K562 (cell line): ENCODE measurements at regions not wholly inside any gene's neighbourhood (a gene's known extent, or its start where the extent isn't known, plus 50 kb on each side); places are given as distances from the start of the nearest gene placed in this dataset.

Experiments used
- ARID2 ChIP-seq: fragments of 450-650 bp; IDR thresholded peaks from 2 replicates; pipeline ENCODE4 v1.6.1; 2017; ENCODE audit warnings: antibody characterized with exemption, mild to moderate bottlenecking
- CEBPB ChIP-seq: fragments of 450-650 bp; IDR thresholded peaks from 2 replicates; pipeline ENCODE4 v1.6.1; 2016; ENCODE audit warnings: missing genetic modification characterization, missing compliant biosample characterization
- KAT8 ChIP-seq: fragments of 450-650 bp; IDR thresholded peaks from 2 replicates; pipeline ENCODE4 v1.6.1; 2016; ENCODE audit warnings: low read depth, mild to moderate bottlenecking
- SMAD3 ChIP-seq: fragments of 450-650 bp; formaldehyde crosslinking; conservative IDR thresholded peaks from 2 replicates; pipeline ENCODE4 v1.4.0; 2020; ENCODE audit warnings: mild to moderate bottlenecking
- TAF9B ChIP-seq: fragments of 450-650 bp; IDR thresholded peaks from 2 replicates; pipeline ENCODE4 v1.6.1; 2018; ENCODE audit warnings: mild to moderate bottlenecking; ENCODE audit not compliant: partially characterized antibody
- TF ChIP-seq, protein P1 (sequence below), 2 experiments: fragments of 200-800 bp in 1 of 2; sonication (Bioruptor generic) in 1 of 2; sonication (generic) in 1 of 2; formaldehyde crosslinking in 1 of 2; IDR thresholded peaks in 1 of 2; conservative IDR thresholded peaks in 1 of 2; 2 replicates each; pipeline versions ENCODE4 v1.5.0 to v1.6.1; 2016 to 2020; ENCODE audit warnings: missing compliant biosample characterization in 1 of 2, missing genetic modification characterization in 1 of 2, missing genetic modification reagents in 1 of 2
- TF ChIP-seq, protein P2 (sequence below), 2 experiments: fragments of 450-650 bp in 1 of 2; sonication (generic) in 1 of 2; formaldehyde crosslinking in 1 of 2; IDR thresholded peaks; 2 replicates each; pipeline versions ENCODE4 v1.7.1 to v1.9.0; 2016 to 2022; ENCODE audit warnings: inconsistent platforms in 1 of 2, mild to moderate bottlenecking in 1 of 2, missing genetic modification reagents in 1 of 2

DNA sequence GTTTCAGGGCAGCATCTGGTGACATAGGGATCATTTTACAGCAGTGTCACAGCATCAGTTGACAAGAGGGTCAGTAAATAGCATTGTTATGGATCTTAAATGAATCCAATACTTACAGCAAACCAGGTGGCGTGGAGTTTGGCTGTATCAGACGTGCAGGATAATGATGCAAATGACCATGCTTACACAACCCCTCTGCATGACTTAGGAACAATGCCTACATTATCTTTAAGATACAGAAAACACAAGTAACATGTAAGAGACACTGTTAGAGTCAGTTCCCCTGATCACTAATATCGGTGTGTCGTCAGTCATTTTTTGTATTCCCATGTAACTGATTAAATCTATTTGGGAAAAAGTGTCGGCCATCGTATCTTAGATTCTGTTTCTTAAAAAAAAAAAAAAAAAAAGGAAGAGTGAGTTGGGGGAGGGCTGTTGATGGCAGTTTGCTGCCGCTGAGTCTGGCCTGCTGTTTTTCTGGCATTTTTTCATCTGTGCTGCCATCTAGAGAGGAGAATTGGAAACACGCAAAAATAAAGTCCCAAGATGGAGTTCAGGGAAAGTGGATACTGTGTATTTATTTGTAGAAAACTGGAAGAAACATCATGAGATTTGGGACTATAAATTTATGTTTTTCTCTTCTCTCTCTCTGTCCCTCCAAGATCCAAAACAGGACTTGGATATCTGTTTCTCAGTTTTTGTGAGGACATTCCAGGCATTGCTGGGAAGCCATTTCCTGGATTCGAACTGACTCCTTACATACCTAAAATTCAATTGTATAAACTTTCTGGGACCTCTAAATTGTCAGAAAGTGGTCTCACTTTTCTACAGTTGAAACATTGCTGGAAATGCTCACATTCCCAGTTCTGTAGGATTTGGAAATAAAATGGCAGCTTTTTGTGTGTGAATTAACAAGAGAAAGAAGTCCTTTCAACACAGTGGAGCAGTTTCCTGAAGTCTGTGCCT, 60.3 kb upstream of the AGPS start (continued):
- TF ChIP-seq, protein P1, sequence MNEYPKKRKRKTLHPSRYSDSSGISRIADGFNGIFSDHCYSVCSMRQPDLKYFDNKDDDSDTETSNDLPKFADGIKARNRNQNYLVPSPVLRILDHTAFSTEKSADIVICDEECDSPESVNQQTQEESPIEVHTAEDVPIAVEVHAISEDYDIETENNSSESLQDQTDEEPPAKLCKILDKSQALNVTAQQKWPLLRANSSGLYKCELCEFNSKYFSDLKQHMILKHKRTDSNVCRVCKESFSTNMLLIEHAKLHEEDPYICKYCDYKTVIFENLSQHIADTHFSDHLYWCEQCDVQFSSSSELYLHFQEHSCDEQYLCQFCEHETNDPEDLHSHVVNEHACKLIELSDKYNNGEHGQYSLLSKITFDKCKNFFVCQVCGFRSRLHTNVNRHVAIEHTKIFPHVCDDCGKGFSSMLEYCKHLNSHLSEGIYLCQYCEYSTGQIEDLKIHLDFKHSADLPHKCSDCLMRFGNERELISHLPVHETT (CRISPR knock-in tag; conservative IDR thresholded peaks at IDR 0.05 in 1 of 2, IDR thresholded peaks at IDR 0.05 in 1 of 2) = peak in 1 of 2 experiments; percentile 77; a peak in 2 of 4 replicates
- TF ChIP-seq TAF9B (peak; percentile 19), KAT8 (peak; percentile 65; the same call in 1 of the 2 replicates), CEBPB (tag) (peak; percentile 53), ARID2 (peak; percentile 86), SMAD3 (CRISPR knock-in tag) (0 out of 2 replicates have a peak, but pooled peaks have one; percentile 21)
- TF ChIP-seq, protein P2, sequence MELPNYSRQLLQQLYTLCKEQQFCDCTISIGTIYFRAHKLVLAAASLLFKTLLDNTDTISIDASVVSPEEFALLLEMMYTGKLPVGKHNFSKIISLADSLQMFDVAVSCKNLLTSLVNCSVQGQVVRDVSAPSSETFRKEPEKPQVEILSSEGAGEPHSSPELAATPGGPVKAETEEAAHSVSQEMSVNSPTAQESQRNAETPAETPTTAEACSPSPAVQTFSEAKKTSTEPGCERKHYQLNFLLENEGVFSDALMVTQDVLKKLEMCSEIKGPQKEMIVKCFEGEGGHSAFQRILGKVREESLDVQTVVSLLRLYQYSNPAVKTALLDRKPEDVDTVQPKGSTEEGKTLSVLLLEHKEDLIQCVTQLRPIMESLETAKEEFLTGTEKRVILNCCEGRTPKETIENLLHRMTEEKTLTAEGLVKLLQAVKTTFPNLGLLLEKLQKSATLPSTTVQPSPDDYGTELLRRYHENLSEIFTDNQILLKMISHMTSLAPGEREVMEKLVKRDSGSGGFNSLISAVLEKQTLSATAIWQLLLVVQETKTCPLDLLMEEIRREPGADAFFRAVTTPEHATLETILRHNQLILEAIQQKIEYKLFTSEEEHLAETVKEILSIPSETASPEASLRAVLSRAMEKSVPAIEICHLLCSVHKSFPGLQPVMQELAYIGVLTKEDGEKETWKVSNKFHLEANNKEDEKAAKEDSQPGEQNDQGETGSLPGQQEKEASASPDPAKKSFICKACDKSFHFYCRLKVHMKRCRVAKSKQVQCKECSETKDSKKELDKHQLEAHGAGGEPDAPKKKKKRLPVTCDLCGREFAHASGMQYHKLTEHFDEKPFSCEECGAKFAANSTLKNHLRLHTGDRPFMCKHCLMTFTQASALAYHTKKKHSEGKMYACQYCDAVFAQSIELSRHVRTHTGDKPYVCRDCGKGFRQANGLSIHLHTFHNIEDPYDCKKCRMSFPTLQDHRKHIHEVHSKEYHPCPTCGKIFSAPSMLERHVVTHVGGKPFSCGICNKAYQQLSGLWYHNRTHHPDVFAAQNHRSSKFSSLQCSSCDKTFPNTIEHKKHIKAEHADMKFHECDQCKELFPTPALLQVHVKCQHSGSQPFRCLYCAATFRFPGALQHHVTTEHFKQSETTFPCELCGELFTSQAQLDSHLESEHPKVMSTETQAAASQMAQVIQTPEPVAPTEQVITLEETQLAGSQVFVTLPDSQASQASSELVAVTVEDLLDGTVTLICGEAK (IDR thresholded peaks at IDR 0.05) = 0 out of 2 replicates have a peak, but pooled peaks have one; percentile 29
- TF ChIP-seq, protein P2 (CRISPR knock-in tag; IDR thresholded peaks at IDR 0.05) = no peak
